ENCODE measurements at regions not wholly inside any gene's neighbourhood (a gene's known extent, or its start where the extent isn't known, plus 50 kb on each side); places are given as distances from the start of the nearest gene placed in this dataset.

DNA sequence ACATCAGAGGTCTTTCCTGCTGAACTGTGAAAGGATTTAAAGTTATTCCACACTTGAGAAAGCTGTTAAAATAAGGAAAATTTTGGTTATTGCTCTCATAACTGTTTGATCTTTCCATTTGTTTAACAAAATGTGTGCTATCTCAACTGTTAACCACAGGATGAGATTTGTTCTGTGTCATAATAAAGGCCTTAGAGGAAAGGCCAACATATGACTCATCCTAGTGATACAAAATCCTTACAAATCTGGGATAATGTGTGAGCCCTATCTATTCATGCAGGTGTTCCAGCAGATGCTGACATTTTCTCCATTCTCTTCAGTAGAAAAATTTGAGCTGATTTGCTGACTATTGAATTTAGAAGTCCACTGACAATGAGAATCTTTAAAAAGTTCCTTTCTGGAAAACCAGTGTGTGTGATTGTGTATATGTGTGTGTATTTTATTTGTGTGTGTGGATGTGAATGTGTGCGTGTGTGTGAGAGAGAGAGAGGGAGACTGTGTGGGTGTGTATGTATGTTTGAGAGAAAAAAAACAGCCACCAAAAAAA is 1111.9 kb upstream of the GYPC start:
- H3K27me3 Mint-ChIP-seq (ENCODE audit: insufficient read depth): no peaks in the 10 kb centered on the region
- no peak overlapping the region for H3K4me3 Mint-ChIP-seq
- no peaks in the 10 kb centered on the region for H3K36me3 Mint-ChIP-seq (ENCODE audit: low read depth)
- H3K4me1 Mint-ChIP-seq (ENCODE audit: low read depth): no peaks in the 10 kb centered on the region
- H3K9me3 Mint-ChIP-seq: peaks cover 50% of the 10 kb centered on the region
- no peak for DNase-seq
- TF ChIP-seq, protein P1, sequence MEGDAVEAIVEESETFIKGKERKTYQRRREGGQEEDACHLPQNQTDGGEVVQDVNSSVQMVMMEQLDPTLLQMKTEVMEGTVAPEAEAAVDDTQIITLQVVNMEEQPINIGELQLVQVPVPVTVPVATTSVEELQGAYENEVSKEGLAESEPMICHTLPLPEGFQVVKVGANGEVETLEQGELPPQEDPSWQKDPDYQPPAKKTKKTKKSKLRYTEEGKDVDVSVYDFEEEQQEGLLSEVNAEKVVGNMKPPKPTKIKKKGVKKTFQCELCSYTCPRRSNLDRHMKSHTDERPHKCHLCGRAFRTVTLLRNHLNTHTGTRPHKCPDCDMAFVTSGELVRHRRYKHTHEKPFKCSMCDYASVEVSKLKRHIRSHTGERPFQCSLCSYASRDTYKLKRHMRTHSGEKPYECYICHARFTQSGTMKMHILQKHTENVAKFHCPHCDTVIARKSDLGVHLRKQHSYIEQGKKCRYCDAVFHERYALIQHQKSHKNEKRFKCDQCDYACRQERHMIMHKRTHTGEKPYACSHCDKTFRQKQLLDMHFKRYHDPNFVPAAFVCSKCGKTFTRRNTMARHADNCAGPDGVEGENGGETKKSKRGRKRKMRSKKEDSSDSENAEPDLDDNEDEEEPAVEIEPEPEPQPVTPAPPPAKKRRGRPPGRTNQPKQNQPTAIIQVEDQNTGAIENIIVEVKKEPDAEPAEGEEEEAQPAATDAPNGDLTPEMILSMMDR (IDR thresholded peaks at IDR 0.05): no peak
- no peak overlapping the region for H3K27ac Mint-ChIP-seq

GRCh38 chr2:125553768-125554167 is 1102.2 kb upstream of the GYPC start:
- DNase-seq: no peak
- Mint-ChIP-seq H3K27me3 (ENCODE audit: insufficient read depth) (no peaks in the 10 kb centered on the region; the same call in 1 of the 2 replicates), H3K4me1 (ENCODE audit: low read depth) (no peaks in the 10 kb centered on the region), H3K4me3 (no peak overlapping the region), H3K27ac (no peak overlapping the region), H3K9me3 (peaks cover 41% of the 10 kb centered on the region), H3K36me3 (ENCODE audit: low read depth) (0 out of 2 replicates have a peak, but pooled peaks cover 4% of the 10 kb centered on the region)
- TF ChIP-seq, protein P1 (IDR thresholded peaks at IDR 0.05): no peak

GRCh38 chr2:125554956-125555355 is 1101.0 kb upstream of the GYPC start:
- H3K27me3 Mint-ChIP-seq (ENCODE audit: insufficient read depth): no peaks in the 10 kb centered on the region; the same call in none of the 2 replicates
- H3K36me3 Mint-ChIP-seq (ENCODE audit: low read depth): 0 out of 2 replicates have a peak, but pooled peaks cover 4% of the 10 kb centered on the region
- no peak overlapping the region for H3K4me3 Mint-ChIP-seq
- peaks cover 36% of the 10 kb centered on the region for H3K9me3 Mint-ChIP-seq
- no peak for DNase-seq
- TF ChIP-seq, protein P1 (IDR thresholded peaks at IDR 0.05): no peak
- no peaks in the 10 kb centered on the region for H3K4me1 Mint-ChIP-seq (ENCODE audit: low read depth)
- no peak overlapping the region for H3K27ac Mint-ChIP-seq

DNA sequence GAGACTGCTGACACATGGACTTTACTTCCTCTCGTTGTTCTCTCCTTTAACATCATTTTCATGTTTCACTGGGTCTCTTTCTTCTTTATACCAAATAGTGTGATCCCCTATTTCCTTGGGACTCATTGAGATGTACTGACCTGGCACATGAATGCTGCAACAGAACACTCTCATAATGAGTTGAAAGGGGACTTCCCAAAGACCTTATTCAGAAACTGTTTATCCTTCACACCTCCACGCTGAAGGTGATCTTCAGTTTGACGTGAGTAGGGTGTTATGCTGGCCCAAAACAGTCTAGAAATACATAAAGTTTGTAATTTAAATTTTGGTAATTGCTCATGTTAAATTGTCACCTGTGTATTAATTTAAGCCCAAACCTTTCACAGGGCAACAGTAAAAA is 1096.8 kb upstream of the GYPC start:
- H3K9me3 Mint-ChIP-seq: peaks cover 51% of the 10 kb centered on the region
- TF ChIP-seq, protein P1 (IDR thresholded peaks at IDR 0.05): no peak
- H3K4me1 Mint-ChIP-seq (ENCODE audit: low read depth): no peaks in the 10 kb centered on the region
- H3K4me3 Mint-ChIP-seq: no peak overlapping the region
- H3K36me3 Mint-ChIP-seq (ENCODE audit: low read depth): 0 out of 2 replicates have a peak, but pooled peaks cover 4% of the 10 kb centered on the region
- no peak for DNase-seq
- H3K27me3 Mint-ChIP-seq (ENCODE audit: insufficient read depth): no peaks in the 10 kb centered on the region; the same call in none of the 2 replicates
- no peak overlapping the region for H3K27ac Mint-ChIP-seq

DNA sequence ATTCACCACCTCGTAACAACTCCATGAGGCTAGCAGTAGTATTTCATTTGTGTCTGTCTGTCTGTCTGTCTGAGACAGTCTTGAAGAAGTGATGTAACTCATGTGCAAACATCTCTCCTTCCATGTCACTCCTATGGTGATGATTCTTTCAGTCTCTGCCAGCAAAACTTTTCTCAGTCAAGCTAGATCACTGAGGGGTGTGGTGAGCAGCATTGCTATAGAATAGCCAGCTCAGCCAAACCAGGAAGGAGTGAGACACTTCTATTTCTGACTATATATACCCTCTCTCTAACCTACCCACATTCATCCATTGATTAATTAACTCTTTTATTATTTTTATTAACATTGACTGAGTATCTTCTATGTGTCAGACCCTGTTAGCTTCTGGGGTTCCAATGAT is 1095.1 kb upstream of the GYPC start:
- Mint-ChIP-seq H3K36me3 (ENCODE audit: low read depth) (0 out of 2 replicates have a peak, but pooled peaks cover 3% of the 10 kb centered on the region), H3K9me3 (peaks cover 59% of the 10 kb centered on the region), H3K27me3 (ENCODE audit: insufficient read depth) (no peaks in the 10 kb centered on the region; the same call in none of the 2 replicates), H3K4me3 (no peak overlapping the region), H3K27ac (no peak overlapping the region), H3K4me1 (ENCODE audit: low read depth) (no peaks in the 10 kb centered on the region)
- TF ChIP-seq, protein P1 (IDR thresholded peaks at IDR 0.05): no peak
- no peak for DNase-seq
